Keratinocyte (primary cell): ENCODE measurements at regions not wholly inside any gene's neighbourhood (a gene's known extent, or its start where the extent isn't known, plus 50 kb on each side); places are given as distances from the start of the nearest gene placed in this dataset.

ENCODE experiments used
- DNase-seq: peaks from one replicate; pipeline ENCODE4 v3.0.0-alpha.2; 2011; ENCODE audit warnings: low read depth, missing footprints, low spot score
- FAIRE-seq: peaks from 2 replicates; lab custom pipeline; 2011; peaks lifted over from hg19 to GRCh38; lab: Jason Lieb, UNC
- H2AFZ ChIP-seq: 2 replicates; pipeline ENCODE4 v1.6.0; 2012; ENCODE audit warnings: low read length, control low read depth, inconsistent platforms; ENCODE audit not compliant: control insufficient read depth
- H3K27ac ChIP-seq: 2 replicates; pipeline ENCODE4 v1.5.1; 2011; ENCODE audit warnings: low read length; ENCODE audit not compliant: control insufficient read depth, insufficient read depth
- H3K27me3 ChIP-seq: 3 replicates; pipeline ENCODE4 v1.6.0; 2011; ENCODE audit warnings: low read length; ENCODE audit not compliant: control insufficient read depth, insufficient read depth; ENCODE audit errors: extremely low read depth
- H3K36me3 ChIP-seq, 2 experiments: 2 replicates in 1 of 2; 3 replicates in 1 of 2; pipeline ENCODE4 v1.5.1; 2011; ENCODE audit warnings: low read length in 2 of 2, mild to moderate bottlenecking in 1 of 2; ENCODE audit not compliant: control insufficient read depth in 2 of 2, insufficient read depth in 2 of 2; ENCODE audit errors: extremely low read depth in 1 of 2
- H3K4me1 ChIP-seq: 3 replicates; pipeline ENCODE4 v1.5.1; 2011; ENCODE audit warnings: low read length; ENCODE audit not compliant: control insufficient read depth, insufficient read depth; ENCODE audit errors: extremely low read depth
- H3K4me2 ChIP-seq: 3 replicates; pipeline ENCODE4 v1.6.0; 2011; ENCODE audit warnings: low read depth, low read length; ENCODE audit not compliant: control insufficient read depth, insufficient read depth; ENCODE audit errors: extremely low read depth
- H3K4me3 ChIP-seq, 3 experiments: fragments of 200-600 bp in 1 of 3; sonication (generic) in 1 of 3; 2 replicates in 2 of 3; 3 replicates in 1 of 3; pipeline ENCODE4 v1.5.1; 2011 to 2016; ENCODE audit warnings: low read length in 3 of 3, mild to moderate bottlenecking in 3 of 3, control low read depth in 2 of 3, inconsistent platforms in 1 of 3, low read depth in 1 of 3, mixed read lengths in 1 of 3, mixed run types in 1 of 3, moderate library complexity in 1 of 3; ENCODE audit not compliant: control insufficient read depth in 2 of 3, insufficient read depth in 2 of 3; ENCODE audit errors: extremely low read depth in 1 of 3
- H3K79me2 ChIP-seq: 2 replicates; pipeline ENCODE4 v1.6.0; 2012; ENCODE audit warnings: low read length; ENCODE audit not compliant: control insufficient read depth, insufficient read depth
- H3K9ac ChIP-seq: 3 replicates; pipeline ENCODE4 v1.6.0; 2011; ENCODE audit warnings: low read length; ENCODE audit not compliant: control insufficient read depth, insufficient read depth; ENCODE audit errors: extremely low read depth
- H3K9me1 ChIP-seq: 3 replicates; pipeline ENCODE4 v1.6.0; 2011; ENCODE audit warnings: low read length; ENCODE audit not compliant: control insufficient read depth, insufficient read depth; ENCODE audit errors: extremely low read depth
- H3K9me3 ChIP-seq: 2 replicates; pipeline ENCODE4 v1.5.1; 2012; ENCODE audit warnings: low read depth, low read length; ENCODE audit not compliant: control insufficient read depth
- H4K20me1 ChIP-seq: 3 replicates; pipeline ENCODE4 v1.6.0; 2011; ENCODE audit warnings: low read length; ENCODE audit not compliant: control insufficient read depth, insufficient read depth; ENCODE audit errors: extremely low read depth
- EZH2 ChIP-seq: IDR thresholded peaks from one replicate; pipeline ENCODE4 v1.6.1; 2012; ENCODE audit warnings: inconsistent platforms, mild to moderate bottlenecking, low read length, moderate library complexity
- dilution Hi-C: fragments of 300-500 bp; cut with MboI; formaldehyde crosslinking; loops from one replicate; pipeline ENCODE4 v1.7.0; 2020; ENCODE audit warnings: low sequenced_read_pairs; ENCODE audit not compliant: extremely low pct_ligation_motif_present
- TF ChIP-seq, protein P1 (sequence below), 3 experiments: IDR thresholded peaks in 1 of 3; conservative IDR thresholded peaks in 1 of 3; optimal IDR thresholded peaks in 1 of 3; 2 replicates in 2 of 3; 3 replicates in 1 of 3; pipeline versions ENCODE3 to v1.5.1; 2011; ENCODE audit warnings: low read length in 3 of 3, mild to moderate bottlenecking in 3 of 3, moderate library complexity in 2 of 3, control low read depth in 1 of 3, inconsistent platforms in 1 of 3; ENCODE audit not compliant: insufficient read depth in 2 of 3; ENCODE audit errors: extremely low read depth in 1 of 3

DNA sequence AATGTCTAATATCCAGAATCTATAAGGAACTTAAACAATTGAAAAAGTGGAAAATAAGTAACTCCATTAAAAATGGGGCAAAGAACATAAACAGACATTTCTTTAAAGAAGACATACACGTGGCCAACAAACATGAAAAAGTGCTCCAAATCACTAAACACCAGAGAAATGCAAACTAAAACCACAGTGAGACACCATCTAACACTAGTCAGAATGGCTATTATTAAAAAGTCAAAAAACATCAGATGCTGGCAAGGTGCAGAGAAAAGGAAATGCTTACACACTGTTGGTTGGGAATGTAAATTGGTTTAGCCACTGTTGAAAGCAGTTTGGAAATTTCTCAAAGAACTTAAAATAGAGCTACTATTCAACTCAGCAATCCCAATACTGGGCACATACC is 169.2 kb upstream of the MANEA start:
- Histone ChIP-seq H3K4me2 (no peak overlapping the region), H3K79me2 (no peaks in the 10 kb centered on the region), H3K27ac (no peak overlapping the region), H2AFZ (no peak overlapping the region), H3K9ac (no peak overlapping the region), H3K4me1 (no peaks in the 10 kb centered on the region), H3K4me3 (no peak overlapping the region), H3K9me1 (no peaks in the 10 kb centered on the region), H3K36me3 (no peaks in the 10 kb centered on the region), H3K27me3 (no peaks in the 10 kb centered on the region), H3K9me3 (no peaks in the 10 kb centered on the region), H4K20me1 (no peaks in the 10 kb centered on the region)
- dilution Hi-C loops: no loop called here
- TF ChIP-seq, protein P1, sequence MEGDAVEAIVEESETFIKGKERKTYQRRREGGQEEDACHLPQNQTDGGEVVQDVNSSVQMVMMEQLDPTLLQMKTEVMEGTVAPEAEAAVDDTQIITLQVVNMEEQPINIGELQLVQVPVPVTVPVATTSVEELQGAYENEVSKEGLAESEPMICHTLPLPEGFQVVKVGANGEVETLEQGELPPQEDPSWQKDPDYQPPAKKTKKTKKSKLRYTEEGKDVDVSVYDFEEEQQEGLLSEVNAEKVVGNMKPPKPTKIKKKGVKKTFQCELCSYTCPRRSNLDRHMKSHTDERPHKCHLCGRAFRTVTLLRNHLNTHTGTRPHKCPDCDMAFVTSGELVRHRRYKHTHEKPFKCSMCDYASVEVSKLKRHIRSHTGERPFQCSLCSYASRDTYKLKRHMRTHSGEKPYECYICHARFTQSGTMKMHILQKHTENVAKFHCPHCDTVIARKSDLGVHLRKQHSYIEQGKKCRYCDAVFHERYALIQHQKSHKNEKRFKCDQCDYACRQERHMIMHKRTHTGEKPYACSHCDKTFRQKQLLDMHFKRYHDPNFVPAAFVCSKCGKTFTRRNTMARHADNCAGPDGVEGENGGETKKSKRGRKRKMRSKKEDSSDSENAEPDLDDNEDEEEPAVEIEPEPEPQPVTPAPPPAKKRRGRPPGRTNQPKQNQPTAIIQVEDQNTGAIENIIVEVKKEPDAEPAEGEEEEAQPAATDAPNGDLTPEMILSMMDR (optimal IDR thresholded peaks at IDR 0.05 in 1 of 3, IDR thresholded peaks at IDR 0.05 in 1 of 3, conservative IDR thresholded peaks at IDR 0.05 in 1 of 3; ENCODE audit: extremely low read depth in 1 of 3, insufficient read depth in 2 of 3, low read length in 3 of 3): no peak
- no peak for TF ChIP-seq EZH2
- no peak for DNase-seq
- FAIRE-seq: no peak

DNA sequence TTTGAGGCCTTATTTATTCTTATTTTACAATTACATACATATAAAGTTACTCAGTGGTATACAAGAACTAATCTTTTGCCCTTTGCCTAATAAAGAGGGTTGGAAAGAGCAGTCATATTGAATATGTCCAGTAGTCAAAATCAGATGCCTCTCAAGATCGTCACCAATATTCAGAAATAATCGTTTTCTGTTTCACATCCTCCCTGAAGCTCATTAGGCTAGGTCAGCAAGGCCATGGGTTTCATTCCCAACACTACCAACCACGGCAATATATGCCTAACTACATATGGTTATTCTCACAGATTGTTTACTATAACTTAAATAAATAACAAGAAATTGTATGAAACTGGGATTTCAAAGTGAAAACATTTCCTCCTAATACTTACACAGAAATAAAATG is 167.2 kb upstream of the MANEA start:
- no peaks in the 10 kb centered on the region for H3K9me1 ChIP-seq
- no peaks in the 10 kb centered on the region for H3K79me2 ChIP-seq
- H3K27me3 ChIP-seq: no peaks in the 10 kb centered on the region
- no peak overlapping the region for H3K4me3 ChIP-seq
- TF ChIP-seq, protein P1 (optimal IDR thresholded peaks at IDR 0.05 in 1 of 3, IDR thresholded peaks at IDR 0.05 in 1 of 3, conservative IDR thresholded peaks at IDR 0.05 in 1 of 3; ENCODE audit: extremely low read depth in 1 of 3, insufficient read depth in 2 of 3, low read length in 3 of 3): no peak
- no peak for TF ChIP-seq EZH2
- dilution Hi-C loops: no loop called here
- no peak overlapping the region for H3K4me2 ChIP-seq
- no peaks in the 10 kb centered on the region for H3K4me1 ChIP-seq
- no peak overlapping the region for H2AFZ ChIP-seq
- no peaks in the 10 kb centered on the region for H3K9me3 ChIP-seq
- no peak overlapping the region for H3K27ac ChIP-seq
- no peak overlapping the region for H3K9ac ChIP-seq
- H4K20me1 ChIP-seq: no peaks in the 10 kb centered on the region
- H3K36me3 ChIP-seq: no peaks in the 10 kb centered on the region
- FAIRE-seq (no peak), DNase-seq (no peak)
